Lung microvascular endothelial cell (primary cell): ENCODE measurements at regions not wholly inside any gene's neighbourhood (a gene's known extent, or its start where the extent isn't known, plus 50 kb on each side); places are given as distances from the start of the nearest gene placed in this dataset.
"Not testable (repeated sequence)": the region's sequence is repeated elsewhere in the genome, so short reads cannot be mapped to it uniquely, and the experiment has no call there.

Source experiments
- DNase-seq, 2 donors: peaks; one replicate each; pipeline versions ENCODE4 v3.0.0 to v3.0.0-alpha.2; 2010; ENCODE audit warnings: low read depth in 2 of 2

- not testable (repeated sequence) for DNase-seq
These were observed 147.6 kb upstream of the GALNT2 start for GRCh38 chr1:229919488-229919887.

- DNase-seq: no peak
These were observed 146.4 kb upstream of the GALNT2 start for GRCh38 chr1:229920683-229921082.

- DNase-seq: no peak
These were observed 144.8 kb upstream of the GALNT2 start for GRCh38 chr1:229922249-229922648.

GRCh38 chr1:229924639-229925038 is 142.4 kb upstream of the GALNT2 start:
- no peak for DNase-seq

GRCh38 chr1:229928767-229929166 is 138.3 kb upstream of the GALNT2 start:
- no peak for DNase-seq

GRCh38 chr1:229931751-229932150 is 135.3 kb upstream of the GALNT2 start:
- not testable (repeated sequence) for DNase-seq

- DNase-seq: not testable (repeated sequence)
These were observed 131.9 kb upstream of the GALNT2 start for GRCh38 chr1:229935157-229935556.

DNA sequence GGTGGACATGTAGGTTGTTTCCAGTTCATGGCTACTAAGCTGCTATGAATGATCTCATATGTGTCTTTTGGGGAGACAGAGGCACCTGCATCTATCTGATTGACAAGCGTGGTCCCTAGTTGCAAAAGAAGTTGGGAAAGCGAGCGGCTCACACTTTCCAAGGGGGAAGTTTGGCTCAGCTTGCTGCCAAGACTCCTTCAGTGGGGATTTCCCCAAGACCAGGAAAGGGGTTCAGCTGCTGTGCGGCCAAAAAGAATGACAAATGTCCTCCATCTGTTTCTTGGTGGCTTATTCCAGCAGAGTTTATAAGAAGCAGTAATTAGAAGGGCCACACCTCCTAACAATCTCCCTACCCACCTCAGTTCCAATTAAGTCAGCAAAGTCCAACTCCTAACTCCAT is 128.5 kb upstream of the GALNT2 start:
- no peak for DNase-seq

DNA sequence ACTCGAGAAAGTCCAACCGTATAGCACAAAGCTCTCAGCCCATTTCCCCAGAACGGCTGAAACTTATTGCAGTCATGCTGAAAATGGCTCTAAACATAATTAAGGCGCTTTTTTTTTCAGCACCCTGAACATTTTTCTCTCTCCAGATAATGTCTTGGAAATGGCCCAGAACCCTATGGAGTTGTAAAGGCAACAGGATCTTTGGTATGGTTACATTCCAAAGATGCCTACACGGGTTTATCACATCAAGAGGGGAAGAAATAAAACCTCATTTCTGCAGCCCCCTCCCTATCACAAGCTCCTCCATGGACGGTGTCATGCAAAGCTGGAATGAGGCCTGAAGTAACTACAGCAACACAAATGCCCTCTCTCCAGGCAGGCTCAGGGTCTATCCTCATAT is 126.4 kb upstream of the GALNT2 start:
- DNase-seq: no peak

- DNase-seq: no peak
These were observed 125.9 kb upstream of the GALNT2 start for GRCh38 chr1:229941160-229941559.

GRCh38 chr1:229941831-229942230 is 125.2 kb upstream of the GALNT2 start:
- no peak for DNase-seq

DNA sequence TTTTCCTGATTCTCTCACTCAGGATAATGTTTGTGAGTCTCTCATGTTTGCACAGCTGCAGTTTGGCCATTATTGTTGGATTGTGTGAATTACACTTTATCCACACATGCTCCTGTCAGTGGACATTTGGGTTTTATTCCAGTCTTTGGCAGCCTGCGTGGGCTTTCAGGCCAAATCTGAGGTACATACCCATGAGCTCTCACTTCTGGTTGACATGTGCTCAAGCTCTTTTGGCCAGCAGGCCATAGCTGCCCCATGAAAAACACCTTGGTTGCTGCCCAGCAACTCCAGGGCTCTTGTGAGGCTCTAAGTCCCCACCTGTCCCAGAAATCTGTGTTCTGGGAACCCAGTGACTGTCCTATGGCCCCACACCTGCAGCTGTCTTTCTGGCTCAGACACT is 124.5 kb upstream of the GALNT2 start:
- no peak for DNase-seq

- no peak for DNase-seq
These were observed 123.8 kb upstream of the GALNT2 start for GRCh38 chr1:229943148-229943714.

DNA sequence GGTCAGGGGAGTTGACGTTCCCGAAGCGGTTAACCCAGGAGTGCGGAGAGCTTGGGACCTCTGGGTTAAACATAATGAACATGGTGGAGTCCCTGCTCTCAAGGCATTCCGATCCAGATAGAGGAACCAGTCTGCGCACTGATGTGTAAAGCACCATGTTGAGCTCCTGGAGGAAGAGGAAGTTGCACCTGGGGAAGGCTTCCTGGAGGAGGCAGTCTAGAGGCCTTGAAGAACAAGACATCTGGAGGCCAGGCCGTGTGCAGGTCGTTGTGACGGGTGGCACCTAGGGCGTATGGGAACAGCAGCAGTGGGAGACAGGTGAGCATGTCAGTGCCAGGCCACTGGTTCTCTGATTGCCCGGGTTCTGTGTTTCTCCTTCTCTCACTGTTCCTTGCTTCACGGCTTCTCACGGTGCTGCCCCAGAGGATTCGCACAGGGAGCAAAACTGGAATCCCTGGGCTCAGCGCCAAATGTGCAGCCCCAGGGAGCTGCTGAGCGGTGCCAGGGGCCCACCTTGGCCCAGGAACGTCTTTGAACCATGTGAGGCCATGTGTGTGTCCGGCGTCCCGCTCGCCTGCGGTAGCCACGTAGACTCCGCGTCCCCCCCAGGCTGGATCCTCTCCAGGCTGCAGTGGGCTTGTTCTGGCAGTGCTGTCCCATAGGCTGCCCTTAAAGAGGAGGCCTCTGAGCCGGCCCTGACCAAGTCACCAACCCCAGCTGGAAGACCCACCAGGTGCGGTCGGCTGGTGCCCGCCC is 122.9 kb upstream of the GALNT2 start:
- DNase-seq: no peak

- DNase-seq: no peak
These were observed 121.2 kb upstream of the GALNT2 start for GRCh38 chr1:229945795-229946194.

- DNase-seq: no peak
These were observed 119.1 kb upstream of the GALNT2 start for GRCh38 chr1:229947968-229948367.

- DNase-seq: no peak
These were observed 118.6 kb upstream of the GALNT2 start for GRCh38 chr1:229948438-229948837.

DNA sequence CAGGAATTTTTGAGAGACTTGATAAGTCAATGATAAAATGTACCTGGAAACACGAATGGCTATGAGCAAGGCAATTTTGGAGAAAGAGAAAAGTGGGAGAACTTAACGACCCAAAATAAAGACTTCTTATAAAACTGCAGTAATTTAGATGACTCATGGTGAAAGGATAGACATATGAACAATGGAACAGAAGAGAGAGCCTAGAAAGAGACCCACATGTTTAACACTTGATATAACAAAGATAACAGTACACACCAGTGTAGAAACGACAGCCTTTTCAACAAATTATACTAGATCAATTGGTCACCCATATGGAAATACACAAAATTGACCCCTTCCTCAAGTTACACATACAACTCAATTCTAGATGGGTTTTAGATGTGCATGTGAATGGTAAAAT is 117.5 kb upstream of the GALNT2 start:
- no peak for DNase-seq

GRCh38 chr1:229950020-229950419 is 117.0 kb upstream of the GALNT2 start:
- no peak for DNase-seq

DNA sequence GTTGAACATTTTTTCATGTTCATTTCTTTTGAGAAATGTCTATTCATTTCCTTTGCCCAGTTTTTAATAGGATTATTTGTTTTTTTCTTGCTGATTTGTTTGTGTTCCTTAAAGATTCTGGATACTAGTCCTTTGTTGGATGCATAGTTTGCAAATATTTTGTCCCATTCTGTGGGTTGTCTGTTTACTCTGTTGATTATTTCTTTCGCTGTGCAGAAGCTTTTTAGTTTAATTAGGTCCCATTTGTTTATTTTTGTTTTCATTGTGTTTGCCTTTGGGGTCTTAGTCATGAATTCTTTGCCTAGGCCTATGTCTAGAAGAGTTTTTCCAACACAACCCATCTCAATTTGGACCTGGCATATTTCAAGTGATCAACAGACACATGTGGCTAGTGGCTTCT is 116.1 kb upstream of the GALNT2 start:
- DNase-seq: no peak

- no peak for DNase-seq
These were observed 115.0 kb upstream of the GALNT2 start for GRCh38 chr1:229951856-229952534.

DNA sequence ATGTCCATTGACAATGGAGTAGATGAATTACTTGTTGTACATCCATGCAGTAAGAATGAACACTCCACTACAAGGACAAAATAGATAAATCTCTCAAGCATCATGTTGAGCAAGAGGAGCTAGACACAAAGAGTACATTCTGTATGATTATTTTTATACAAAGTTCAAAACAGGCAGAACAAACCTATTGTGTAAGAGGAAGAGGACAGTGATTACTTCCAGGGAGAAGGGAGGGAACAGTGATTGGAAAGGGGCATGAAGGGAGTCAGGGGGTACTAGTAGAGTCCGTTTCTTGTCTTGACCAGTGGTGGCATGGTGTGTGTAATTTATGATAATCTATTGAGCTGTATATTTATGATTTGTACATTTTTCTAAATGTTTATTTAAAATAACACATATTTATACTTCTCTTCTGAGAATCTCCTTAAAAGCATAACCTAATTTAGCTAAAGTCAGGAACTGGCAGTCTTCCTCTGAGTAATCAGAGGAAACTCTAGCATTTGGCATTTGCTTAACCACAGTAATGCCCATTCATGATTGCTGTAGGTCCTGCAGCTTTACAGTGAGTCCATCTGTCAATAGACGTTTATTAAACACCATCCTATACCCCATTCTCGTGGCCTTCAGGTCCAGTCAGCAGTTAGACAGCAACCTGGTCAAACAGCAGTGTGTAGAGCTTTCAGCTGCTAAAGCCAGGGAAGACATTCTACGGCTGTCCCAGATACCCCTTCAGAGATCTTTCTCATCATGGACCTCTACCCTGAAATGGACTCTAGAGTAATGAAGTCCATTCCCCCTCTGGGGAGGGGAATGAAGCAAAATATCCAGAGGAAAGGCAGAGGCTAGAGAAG is 114.1 kb upstream of the GALNT2 start:
- no peak for DNase-seq
